Chondrocyte (in vitro differentiated cells): ENCODE measurements at regions not wholly inside any gene's neighbourhood (a gene's known extent, or its start where the extent isn't known, plus 50 kb on each side); places are given as distances from the start of the nearest gene placed in this dataset.

ENCODE experiments used
- DNase-seq: peaks from one replicate; pipeline ENCODE4 v3.0.0; 2021; ENCODE audit warnings: mixed read lengths, low spot score
- H3K27ac Mint-ChIP-seq: one replicate; pipeline ENCODE4 v1.8.0; 2021; ENCODE audit warnings: mild to moderate bottlenecking, moderate library complexity, mixed read lengths; ENCODE audit not compliant: unreplicated experiment
- H3K27me3 Mint-ChIP-seq: 2 replicates; pipeline ENCODE4 v1.8.0; 2021; ENCODE audit warnings: low read depth, mixed read lengths
- H3K36me3 Mint-ChIP-seq: 2 replicates; pipeline ENCODE4 v1.8.0; 2021; ENCODE audit warnings: low read depth, mixed read lengths
- H3K4me1 Mint-ChIP-seq: 2 replicates; pipeline ENCODE4 v1.8.0; 2021; ENCODE audit warnings: low read depth, mild to moderate bottlenecking, mixed read lengths
- H3K4me3 Mint-ChIP-seq: one replicate; pipeline ENCODE4 v1.8.0; 2021; ENCODE audit warnings: mild to moderate bottlenecking, moderate library complexity, mixed read lengths; ENCODE audit not compliant: unreplicated experiment
- H3K9me3 Mint-ChIP-seq: 2 replicates; pipeline ENCODE4 v1.8.0; 2021; ENCODE audit warnings: low read depth, mixed read lengths
- TF ChIP-seq, protein P1 (sequence below): fragments of 200-600 bp; sonication (generic); IDR thresholded peaks from 2 replicates; pipeline ENCODE4 v1.5.0; 2021; ENCODE audit warnings: antibody characterized with exemption, mild to moderate bottlenecking, moderate library complexity

DNA sequence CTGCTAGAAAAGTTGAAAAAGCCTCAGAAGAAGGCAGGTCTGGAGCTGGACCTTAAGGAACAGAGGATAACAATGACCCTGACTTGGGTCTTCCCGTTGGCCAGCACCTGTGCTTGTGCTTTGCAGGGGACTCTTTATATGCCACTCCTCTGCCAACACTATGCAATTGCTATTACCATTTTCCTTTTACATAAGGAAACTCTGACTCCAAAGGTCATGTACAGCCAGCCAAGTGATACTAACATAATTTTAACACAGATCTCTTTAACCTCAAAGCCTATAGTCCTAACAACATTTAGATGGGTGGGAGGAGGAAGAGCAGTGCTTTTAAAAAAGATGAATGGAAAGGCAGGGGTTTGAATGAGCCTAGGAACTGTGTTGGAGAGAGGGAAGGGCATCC lies 106.6 kb upstream of the RAB4A start:
- H3K36me3 Mint-ChIP-seq, result no peaks in the 10 kb centered on the region
- TF ChIP-seq, protein P1, sequence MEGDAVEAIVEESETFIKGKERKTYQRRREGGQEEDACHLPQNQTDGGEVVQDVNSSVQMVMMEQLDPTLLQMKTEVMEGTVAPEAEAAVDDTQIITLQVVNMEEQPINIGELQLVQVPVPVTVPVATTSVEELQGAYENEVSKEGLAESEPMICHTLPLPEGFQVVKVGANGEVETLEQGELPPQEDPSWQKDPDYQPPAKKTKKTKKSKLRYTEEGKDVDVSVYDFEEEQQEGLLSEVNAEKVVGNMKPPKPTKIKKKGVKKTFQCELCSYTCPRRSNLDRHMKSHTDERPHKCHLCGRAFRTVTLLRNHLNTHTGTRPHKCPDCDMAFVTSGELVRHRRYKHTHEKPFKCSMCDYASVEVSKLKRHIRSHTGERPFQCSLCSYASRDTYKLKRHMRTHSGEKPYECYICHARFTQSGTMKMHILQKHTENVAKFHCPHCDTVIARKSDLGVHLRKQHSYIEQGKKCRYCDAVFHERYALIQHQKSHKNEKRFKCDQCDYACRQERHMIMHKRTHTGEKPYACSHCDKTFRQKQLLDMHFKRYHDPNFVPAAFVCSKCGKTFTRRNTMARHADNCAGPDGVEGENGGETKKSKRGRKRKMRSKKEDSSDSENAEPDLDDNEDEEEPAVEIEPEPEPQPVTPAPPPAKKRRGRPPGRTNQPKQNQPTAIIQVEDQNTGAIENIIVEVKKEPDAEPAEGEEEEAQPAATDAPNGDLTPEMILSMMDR, result no peak
- DNase-seq, result no peak
- H3K9me3 Mint-ChIP-seq, result no peaks in the 10 kb centered on the region
- no peak overlapping the region for H3K4me3 Mint-ChIP-seq
- H3K4me1 Mint-ChIP-seq, result peaks cover under 1% of the 10 kb centered on the region
- peaks cover 41% of the 10 kb centered on the region for H3K27me3 Mint-ChIP-seq
- H3K27ac Mint-ChIP-seq, result no peak overlapping the region

DNA sequence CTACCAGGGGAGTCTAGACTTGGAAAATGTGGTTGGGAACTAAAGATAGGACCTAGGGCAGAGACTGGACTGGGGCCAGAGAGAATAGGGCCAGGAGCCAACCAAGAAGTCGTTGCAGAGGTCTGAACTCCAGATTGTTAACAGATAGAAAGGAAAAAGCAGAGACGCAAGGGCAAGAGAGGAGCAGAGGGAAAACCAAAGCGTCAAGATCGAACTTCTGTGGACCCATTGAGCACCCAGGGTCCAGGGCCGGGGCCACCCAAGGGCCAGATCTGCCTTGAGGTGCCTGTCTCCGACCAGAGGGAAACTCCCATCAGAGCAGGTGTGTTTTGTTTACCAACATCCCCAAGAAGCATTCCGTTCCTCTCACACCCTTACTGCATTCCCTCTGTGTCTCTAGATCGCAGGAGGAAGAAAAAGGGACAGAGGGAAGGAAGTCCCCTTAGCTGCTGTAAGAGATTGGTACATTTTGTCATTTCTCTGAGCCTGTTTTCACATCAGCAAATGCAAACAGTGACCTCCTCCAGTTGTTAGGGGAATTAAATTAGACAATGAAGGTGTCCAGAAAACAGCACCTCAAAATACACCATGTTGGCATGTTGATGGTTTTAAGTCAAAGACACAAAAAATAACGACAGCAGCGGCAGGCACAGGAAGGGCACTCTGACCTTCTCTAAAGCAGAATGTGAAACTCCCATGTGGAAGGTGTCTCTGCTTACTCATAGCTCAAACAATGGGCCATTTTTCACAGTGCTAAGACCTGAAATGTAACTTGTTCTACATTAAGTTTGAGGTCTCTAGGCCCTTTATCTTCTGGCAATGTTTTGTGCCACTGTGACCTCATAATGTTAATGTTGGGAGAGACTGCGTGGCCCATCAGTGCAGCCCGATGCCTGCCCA lies 105.8 kb upstream of the RAB4A start:
- TF ChIP-seq, protein P1, result no peak
- no peaks in the 10 kb centered on the region for H3K9me3 Mint-ChIP-seq
- H3K4me3 Mint-ChIP-seq, result no peak overlapping the region
- H3K4me1 Mint-ChIP-seq, result peaks cover 5% of the 10 kb centered on the region
- H3K27ac Mint-ChIP-seq, result no peak overlapping the region
- no peak for DNase-seq
- no peaks in the 10 kb centered on the region for H3K36me3 Mint-ChIP-seq
- peaks cover 40% of the 10 kb centered on the region for H3K27me3 Mint-ChIP-seq

DNA sequence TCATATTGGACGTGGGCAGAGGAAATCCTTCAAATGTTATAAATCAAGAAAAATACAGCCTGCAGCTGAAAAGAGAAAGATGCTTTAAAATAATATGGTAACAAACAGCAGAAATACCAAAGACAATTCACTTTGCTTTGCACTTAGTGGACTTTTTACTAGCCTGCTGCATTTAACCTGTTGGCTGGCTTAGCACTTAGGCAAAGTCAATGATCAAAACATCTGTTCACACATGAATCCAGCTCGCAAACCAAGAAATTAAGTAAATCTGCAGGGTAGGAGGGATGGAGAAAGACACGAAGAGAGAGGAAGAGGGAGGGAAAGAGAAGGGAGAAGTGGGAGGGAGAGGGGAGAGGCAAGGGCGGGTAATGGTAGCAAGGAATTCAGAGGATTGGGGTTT lies 103.6 kb upstream of the RAB4A start:
- H3K4me3 Mint-ChIP-seq, result no peak overlapping the region
- H3K9me3 Mint-ChIP-seq, result no peaks in the 10 kb centered on the region
- no peak overlapping the region for H3K27ac Mint-ChIP-seq
- H3K4me1 Mint-ChIP-seq, result peaks cover 5% of the 10 kb centered on the region
- peaks cover 42% of the 10 kb centered on the region for H3K27me3 Mint-ChIP-seq
- TF ChIP-seq, protein P1, result no peak
- no peak for DNase-seq
- H3K36me3 Mint-ChIP-seq, result no peaks in the 10 kb centered on the region

DNA sequence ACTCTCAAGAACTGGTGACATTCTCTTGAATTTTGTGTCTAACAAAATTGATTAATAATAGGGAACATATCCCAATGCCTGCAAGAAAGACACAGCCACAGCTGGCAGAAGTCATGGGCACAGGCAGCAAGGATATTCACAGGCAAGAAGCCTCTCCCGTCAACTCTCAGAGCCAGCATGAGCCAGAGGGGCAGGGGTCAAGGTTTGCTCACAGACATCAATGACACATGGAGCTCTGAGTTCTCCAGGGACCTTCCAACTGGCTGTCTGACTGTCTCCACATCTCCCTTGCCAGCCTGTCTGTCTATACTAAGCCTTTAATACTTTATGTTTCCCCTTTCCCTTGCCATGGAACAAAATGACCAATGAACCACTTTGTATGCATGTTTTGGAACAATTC lies 101.5 kb upstream of the RAB4A start:
- H3K27me3 Mint-ChIP-seq, result peaks cover 45% of the 10 kb centered on the region
- no peak for DNase-seq
- TF ChIP-seq, protein P1, result no peak
- H3K27ac Mint-ChIP-seq, result no peak overlapping the region
- no peaks in the 10 kb centered on the region for H3K36me3 Mint-ChIP-seq
- H3K4me3 Mint-ChIP-seq, result no peak overlapping the region
- H3K4me1 Mint-ChIP-seq, result peaks cover 5% of the 10 kb centered on the region
- no peaks in the 10 kb centered on the region for H3K9me3 Mint-ChIP-seq

DNA sequence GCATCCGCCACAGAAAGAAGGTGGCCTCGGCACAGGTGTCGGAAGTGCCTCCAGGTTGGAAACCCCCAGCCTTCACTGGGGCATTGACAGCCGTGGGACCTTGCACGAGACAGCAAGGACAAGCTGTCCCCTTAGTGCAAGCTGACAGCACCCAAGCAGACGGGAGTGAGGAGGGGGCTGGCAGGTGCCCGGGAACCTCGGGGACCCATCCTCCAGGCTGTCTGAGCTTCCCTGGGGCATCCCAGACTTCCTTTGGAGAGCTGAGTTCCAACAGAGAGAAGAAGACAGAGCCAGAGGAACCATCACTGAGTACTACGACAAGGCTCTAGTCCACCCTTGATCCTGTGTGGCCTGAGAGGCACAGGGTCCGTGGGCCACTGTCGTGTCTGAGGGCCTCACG lies 100.6 kb upstream of the RAB4A start:
- H3K27ac Mint-ChIP-seq, result no peak overlapping the region
- no peak overlapping the region for H3K4me3 Mint-ChIP-seq
- TF ChIP-seq, protein P1, result no peak
- H3K9me3 Mint-ChIP-seq, result no peaks in the 10 kb centered on the region
- no peak for DNase-seq
- peaks cover 42% of the 10 kb centered on the region for H3K27me3 Mint-ChIP-seq
- H3K4me1 Mint-ChIP-seq, result peaks cover 5% of the 10 kb centered on the region
- no peaks in the 10 kb centered on the region for H3K36me3 Mint-ChIP-seq
